ENCODE measurements at regions not wholly inside any gene's neighbourhood (a gene's known extent, or its start where the extent isn't known, plus 50 kb on each side); places are given as distances from the start of the nearest gene placed in this dataset.

- DNase-seq (no peak), ATAC-seq (ENCODE audit: low read depth) (no peak)
- no peaks in the 10 kb centered on the region for H3K4me1 Mint-ChIP-seq
- no peaks in the 10 kb centered on the region for H3K36me3 Mint-ChIP-seq
- no peak overlapping the region for H3K27ac Mint-ChIP-seq
- no peaks in the 10 kb centered on the region for H3K27me3 Mint-ChIP-seq
- H3K4me3 Mint-ChIP-seq, result no peak overlapping the region
- POLR2A ChIA-PET, result no interaction called here
- no peaks in the 10 kb centered on the region for H3K9me3 Mint-ChIP-seq
Measured at GRCh38 chr4:20393486-20394100, 141.9 kb downstream of the SLIT2 start.

GRCh38 chr4:20394512-20394911 lies 142.8 kb downstream of the SLIT2 start:
- POLR2A ChIA-PET, result no interaction called here
- Mint-ChIP-seq H3K9me3 (no peaks in the 10 kb centered on the region), H3K4me1 (no peaks in the 10 kb centered on the region), H3K4me3 (no peak overlapping the region), H3K27ac (no peak overlapping the region), H3K27me3 (no peaks in the 10 kb centered on the region), H3K36me3 (no peaks in the 10 kb centered on the region)
- ATAC-seq (ENCODE audit: low read depth) (no peak), DNase-seq (no peak)

- DNase-seq (no peak), ATAC-seq (ENCODE audit: low read depth) (no peak)
- Mint-ChIP-seq H3K27ac (no peak overlapping the region), H3K27me3 (no peaks in the 10 kb centered on the region), H3K36me3 (no peaks in the 10 kb centered on the region), H3K4me1 (no peaks in the 10 kb centered on the region), H3K9me3 (no peaks in the 10 kb centered on the region), H3K4me3 (no peak overlapping the region)
- POLR2A ChIA-PET, result no interaction called here
Measured at GRCh38 chr4:20395160-20395773, 143.6 kb downstream of the SLIT2 start.

GRCh38 chr4:20403290-20403689 lies 151.6 kb downstream of the SLIT2 start:
- H3K27ac Mint-ChIP-seq, result no peak overlapping the region
- H3K4me1 Mint-ChIP-seq, result no peaks in the 10 kb centered on the region
- DNase-seq, result no peak
- POLR2A ChIA-PET, result no interaction called here
- H3K36me3 Mint-ChIP-seq, result no peaks in the 10 kb centered on the region
- no peak overlapping the region for H3K4me3 Mint-ChIP-seq
- no peaks in the 10 kb centered on the region for H3K9me3 Mint-ChIP-seq
- peaks cover 2% of the 10 kb centered on the region for H3K27me3 Mint-ChIP-seq
- ATAC-seq (ENCODE audit: low read depth), result no peak

GRCh38 chr4:20403846-20404245 lies 152.1 kb downstream of the SLIT2 start:
- POLR2A ChIA-PET, result no interaction called here
- no peaks in the 10 kb centered on the region for H3K4me1 Mint-ChIP-seq
- no peaks in the 10 kb centered on the region for H3K9me3 Mint-ChIP-seq
- peaks cover 4% of the 10 kb centered on the region for H3K27me3 Mint-ChIP-seq
- no peak overlapping the region for H3K4me3 Mint-ChIP-seq
- ATAC-seq (ENCODE audit: low read depth), result no peak
- no peak overlapping the region for H3K27ac Mint-ChIP-seq
- no peak for DNase-seq
- H3K36me3 Mint-ChIP-seq, result no peaks in the 10 kb centered on the region

GRCh38 chr4:20408611-20409010 lies 156.9 kb downstream of the SLIT2 start:
- Mint-ChIP-seq H3K36me3 (no peaks in the 10 kb centered on the region), H3K4me3 (no peak overlapping the region), H3K27me3 (peaks cover 8% of the 10 kb centered on the region), H3K4me1 (no peaks in the 10 kb centered on the region), H3K9me3 (no peaks in the 10 kb centered on the region), H3K27ac (no peak overlapping the region)
- ATAC-seq (ENCODE audit: low read depth) (no peak), DNase-seq (no peak)
- POLR2A ChIA-PET, result no interaction called here

GRCh38 chr4:20412072-20412471 lies 160.4 kb downstream of the SLIT2 start:
- Mint-ChIP-seq H3K27me3 (peaks cover 20% of the 10 kb centered on the region), H3K27ac (no peak overlapping the region), H3K9me3 (no peaks in the 10 kb centered on the region), H3K4me1 (no peaks in the 10 kb centered on the region), H3K36me3 (no peaks in the 10 kb centered on the region), H3K4me3 (no peak overlapping the region)
- ATAC-seq (ENCODE audit: low read depth), result no peak
- no peak for DNase-seq
- POLR2A ChIA-PET, result no interaction called here

- H3K27ac Mint-ChIP-seq, result no peak overlapping the region
- H3K9me3 Mint-ChIP-seq, result no peaks in the 10 kb centered on the region
- H3K36me3 Mint-ChIP-seq, result no peaks in the 10 kb centered on the region
- H3K4me3 Mint-ChIP-seq, result no peak overlapping the region
- peaks cover 4% of the 10 kb centered on the region for H3K4me1 Mint-ChIP-seq
- ATAC-seq (ENCODE audit: low read depth) (no peak), DNase-seq (no peak)
- peaks cover 13% of the 10 kb centered on the region for H3K27me3 Mint-ChIP-seq
- POLR2A ChIA-PET, result interaction anchor here (0.7 kb wide), 1 partner anchor 231 kb away, joined by 3 read pairs; no protein-coding TSS in a partner anchor
Measured at GRCh38 chr4:20416800-20417199, 165.1 kb downstream of the SLIT2 start.

- Mint-ChIP-seq H3K27ac (peak overlapping the region; percentile 22), H3K27me3 (peaks cover 12% of the 10 kb centered on the region), H3K4me1 (peaks cover 4% of the 10 kb centered on the region), H3K4me3 (peak overlapping the region; percentile 63), H3K36me3 (no peaks in the 10 kb centered on the region), H3K9me3 (no peaks in the 10 kb centered on the region)
- POLR2A ChIA-PET, result no interaction called here
- DNase-seq (no peak), ATAC-seq (ENCODE audit: low read depth) (peak; percentile 96)
Measured at GRCh38 chr4:20418861-20419451, 167.3 kb downstream of the SLIT2 start.

GRCh38 chr4:20420916-20421602 lies 169.4 kb downstream of the SLIT2 start:
- DNase-seq (no peak), ATAC-seq (ENCODE audit: low read depth) (no peak)
- Mint-ChIP-seq H3K27ac (no peak overlapping the region), H3K4me3 (no peak overlapping the region), H3K9me3 (no peaks in the 10 kb centered on the region), H3K36me3 (no peaks in the 10 kb centered on the region), H3K4me1 (peaks cover 4% of the 10 kb centered on the region), H3K27me3 (peaks cover 9% of the 10 kb centered on the region)
- POLR2A ChIA-PET, result no interaction called here

GRCh38 chr4:20421603-20421985 lies 169.9 kb downstream of the SLIT2 start:
- peaks cover 12% of the 10 kb centered on the region for H3K27me3 Mint-ChIP-seq
- ATAC-seq (ENCODE audit: low read depth) (no peak), DNase-seq (no peak)
- H3K4me1 Mint-ChIP-seq, result peaks cover 4% of the 10 kb centered on the region
- H3K9me3 Mint-ChIP-seq, result no peaks in the 10 kb centered on the region
- POLR2A ChIA-PET, result no interaction called here
- H3K4me3 Mint-ChIP-seq, result no peak overlapping the region
- no peaks in the 10 kb centered on the region for H3K36me3 Mint-ChIP-seq
- H3K27ac Mint-ChIP-seq, result no peak overlapping the region

GRCh38 chr4:20422398-20422797 lies 170.7 kb downstream of the SLIT2 start:
- ATAC-seq (ENCODE audit: low read depth) (peak; percentile 65), DNase-seq (no peak)
- no peak overlapping the region for H3K4me3 Mint-ChIP-seq
- H3K9me3 Mint-ChIP-seq, result no peaks in the 10 kb centered on the region
- no peaks in the 10 kb centered on the region for H3K36me3 Mint-ChIP-seq
- H3K4me1 Mint-ChIP-seq, result peaks cover 4% of the 10 kb centered on the region
- no peak overlapping the region for H3K27ac Mint-ChIP-seq
- POLR2A ChIA-PET, result no interaction called here
- H3K27me3 Mint-ChIP-seq, result peaks cover 12% of the 10 kb centered on the region

- ATAC-seq (ENCODE audit: low read depth), result no peak
- POLR2A ChIA-PET, result no interaction called here
Measured at GRCh38 chr4:20423420-20423819, 171.7 kb downstream of the SLIT2 start.

GRCh38 chr4:20426028-20426427 lies 174.3 kb downstream of the SLIT2 start:
- POLR2A ChIA-PET, result no interaction called here
- no peak overlapping the region for H3K27ac Mint-ChIP-seq
- H3K4me3 Mint-ChIP-seq, result no peak overlapping the region
- no peaks in the 10 kb centered on the region for H3K9me3 Mint-ChIP-seq
- H3K27me3 Mint-ChIP-seq, result peaks cover 12% of the 10 kb centered on the region
- DNase-seq, result no peak
- ATAC-seq (ENCODE audit: low read depth), result no peak
- no peaks in the 10 kb centered on the region for H3K36me3 Mint-ChIP-seq
- H3K4me1 Mint-ChIP-seq, result no peaks in the 10 kb centered on the region

More at GRCh38 chr4:20423420-20423819, 171.7 kb downstream of the SLIT2 start:
- H3K36me3 Mint-ChIP-seq, result no peaks in the 10 kb centered on the region
- no peak for DNase-seq
- peaks cover 4% of the 10 kb centered on the region for H3K4me1 Mint-ChIP-seq
- H3K27me3 Mint-ChIP-seq, result peaks cover 12% of the 10 kb centered on the region
- no peak overlapping the region for H3K4me3 Mint-ChIP-seq
- no peak overlapping the region for H3K27ac Mint-ChIP-seq
- no peaks in the 10 kb centered on the region for H3K9me3 Mint-ChIP-seq
